ENCODE measurements at regions not wholly inside any gene's neighbourhood (a gene's known extent, or its start where the extent isn't known, plus 50 kb on each side); places are given as distances from the start of the nearest gene placed in this dataset.

DNA sequence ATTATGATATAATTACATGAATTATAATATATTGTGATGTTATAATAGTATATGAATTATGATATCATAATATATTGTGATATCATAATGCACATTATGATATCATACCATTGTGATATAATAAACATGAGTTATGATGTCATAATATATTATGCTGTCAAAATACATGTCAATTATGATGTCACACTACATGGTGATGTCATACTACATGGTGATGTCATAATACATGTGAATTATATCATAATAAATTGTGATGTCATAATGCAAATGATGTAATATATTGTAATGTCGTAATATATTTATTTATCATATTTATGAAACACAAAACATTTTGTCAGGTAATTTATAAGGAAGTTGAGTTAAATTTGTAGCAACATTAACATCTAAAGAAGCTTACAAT, 1950.1 kb downstream of the TP53TG3F start:
- H3K9me3 ChIP-seq = no peaks in the 10 kb centered on the region
- no peak for DNase-seq (ENCODE audit: low spot score)
- no peak for TF ChIP-seq CTCF (IDR thresholded peaks at IDR 0.05)
- H3K4me3 ChIP-seq = no peak overlapping the region
- H3K4me1 ChIP-seq (ENCODE audit: control insufficient read depth in 1 of 2, low read depth in 2 of 2) = no peaks in the 10 kb centered on the region
- no peak overlapping the region for H3K27ac ChIP-seq
- ATAC-seq (ENCODE audit: insufficient number of reproducible peaks, low FRiP score, low read depth) = no peak
- no peaks in the 10 kb centered on the region for H3K36me3 ChIP-seq
- H3K27me3 ChIP-seq (replicated peaks; ENCODE audit: insufficient read depth) = no peaks in the 10 kb centered on the region

GRCh38 chr16:35410438-35410837, 1951.0 kb downstream of the TP53TG3F start:
- DNase-seq (ENCODE audit: low spot score) = no peak
- ATAC-seq (ENCODE audit: insufficient number of reproducible peaks, low FRiP score, low read depth) = no peak
- H3K27ac ChIP-seq = no peak overlapping the region
- no peaks in the 10 kb centered on the region for H3K36me3 ChIP-seq
- no peak overlapping the region for H3K4me3 ChIP-seq
- TF ChIP-seq CTCF (IDR thresholded peaks at IDR 0.05) = no peak
- H3K27me3 ChIP-seq (replicated peaks; ENCODE audit: insufficient read depth) = no peaks in the 10 kb centered on the region
- H3K4me1 ChIP-seq (ENCODE audit: control insufficient read depth in 1 of 2, low read depth in 2 of 2) = no peaks in the 10 kb centered on the region
- no peaks in the 10 kb centered on the region for H3K9me3 ChIP-seq

GRCh38 chr16:35411156-35411555, 1951.7 kb downstream of the TP53TG3F start:
- DNase-seq (ENCODE audit: low spot score) (no peak), ATAC-seq (ENCODE audit: insufficient number of reproducible peaks, low FRiP score, low read depth) (no peak)
- Histone ChIP-seq H3K36me3 (no peaks in the 10 kb centered on the region), H3K4me1 (ENCODE audit: control insufficient read depth in 1 of 2, low read depth in 2 of 2) (no peaks in the 10 kb centered on the region), H3K27me3 (replicated peaks; ENCODE audit: insufficient read depth) (no peaks in the 10 kb centered on the region), H3K4me3 (no peak overlapping the region), H3K9me3 (no peaks in the 10 kb centered on the region), H3K27ac (no peak overlapping the region)
- TF ChIP-seq CTCF (IDR thresholded peaks at IDR 0.05) = no peak

- no peak for TF ChIP-seq CTCF (IDR thresholded peaks at IDR 0.05)
- Histone ChIP-seq H3K27ac (no peak overlapping the region), H3K4me1 (ENCODE audit: control insufficient read depth in 1 of 2, low read depth in 2 of 2) (no peaks in the 10 kb centered on the region), H3K36me3 (no peaks in the 10 kb centered on the region), H3K4me3 (no peak overlapping the region), H3K27me3 (replicated peaks; ENCODE audit: insufficient read depth) (no peaks in the 10 kb centered on the region), H3K9me3 (no peaks in the 10 kb centered on the region)
- DNase-seq (ENCODE audit: low spot score) (no peak), ATAC-seq (ENCODE audit: insufficient number of reproducible peaks, low FRiP score, low read depth) (no peak)
Measured at GRCh38 chr16:35414139-35414538, 1954.7 kb downstream of the TP53TG3F start.

GRCh38 chr16:35414563-35414962, 1955.2 kb downstream of the TP53TG3F start:
- Histone ChIP-seq H3K27me3 (replicated peaks; ENCODE audit: insufficient read depth) (no peaks in the 10 kb centered on the region), H3K36me3 (no peaks in the 10 kb centered on the region), H3K27ac (no peak overlapping the region), H3K9me3 (no peaks in the 10 kb centered on the region), H3K4me3 (no peak overlapping the region), H3K4me1 (ENCODE audit: control insufficient read depth in 1 of 2, low read depth in 2 of 2) (no peaks in the 10 kb centered on the region)
- ATAC-seq (ENCODE audit: insufficient number of reproducible peaks, low FRiP score, low read depth) = no peak
- DNase-seq (ENCODE audit: low spot score) = no peak
- TF ChIP-seq CTCF (IDR thresholded peaks at IDR 0.05) = no peak

Data from thoracic aorta (tissue), 2 donors.